Body of pancreas (tissue), 4 donors: ENCODE measurements at regions not wholly inside any gene's neighbourhood (a gene's known extent, or its start where the extent isn't known, plus 50 kb on each side); places are given as distances from the start of the nearest gene placed in this dataset. TPM values are rescaled to one million over a fixed set of nuclear protein-coding genes. Genes with fewer than 3 reads are reported as not detected.
A peak's percentile ranks its signal among the peaks of the same experiment; 100 is the strongest.

Experiments
- ATAC-seq: fragments of 150-250 bp; one replicate; pipeline ENCODE4 v1.9.1; 2016
- DNase-seq, 4 donors: peaks; one replicate each; pipeline ENCODE4 v3.0.0-alpha.2; 2019
- H3K27ac ChIP-seq, 4 donors: fragments of 200-600 bp; sonication (generic); 1 replicate in 3 of 4; 2 replicates in 1 of 4; pipeline versions ENCODE4 v1.5.1 to v1.6.1; 2016 to 2019; ENCODE audit warnings: mild to moderate bottlenecking in 1 of 4, mixed read lengths in 1 of 4, moderate library complexity in 1 of 4
- H3K27me3 ChIP-seq, 2 donors: fragments of 200-600 bp; sonication (generic); one replicate each; pipeline ENCODE4 v1.6.0; 2016; ENCODE audit warnings: mild to moderate bottlenecking in 1 of 2
- H3K36me3 ChIP-seq, 2 donors: fragments of 200-600 bp; sonication (generic); replicated peaks in 1 of 2; 2 replicates each; pipeline ENCODE4 v1.5.1; 2016; ENCODE audit warnings: low read depth in 2 of 2; ENCODE audit not compliant: insufficient read depth in 1 of 2
- H3K4me1 ChIP-seq: fragments of 200-600 bp; sonication (generic); one replicate; pipeline ENCODE4 v1.6.0; 2016
- H3K4me3 ChIP-seq, 2 donors: fragments of 200-600 bp; sonication (generic); 1 replicate in 1 of 2; 2 replicates in 1 of 2; pipeline ENCODE4 v1.5.1; 2016 to 2019
- H3K9me3 ChIP-seq, 3 donors: fragments of 200-600 bp; sonication (generic); 1 replicate in 2 of 3; 2 replicates in 1 of 3; pipeline ENCODE4 v1.5.1; 2016
- CTCF ChIP-seq, 7 experiments: fragments of 450-650 bp in 4 of 7; fragments of 200-600 bp in 3 of 7; sonication (generic) in 3 of 7; IDR thresholded peaks; one replicate each; pipeline ENCODE4 v1.5.1; 2016 to 2019; ENCODE audit warnings: antibody characterized with exemption in 7 of 7
- POLR2A ChIP-seq, 3 donors: fragments of 450-650 bp; IDR thresholded peaks; one replicate each; pipeline ENCODE4 v1.6.1; 2016; ENCODE audit warnings: antibody characterized with exemption in 3 of 3, mild to moderate bottlenecking in 2 of 3
- WGBS, 2 donors: methylation state at CpG; one replicate each; pipeline ENCODE4 v1.1.5; 2017; 5-methylcytosine and 5-hydroxymethylcytosine counted together
- intact Hi-C: fragments of 100-400 bp; cut with DNase I; formaldehyde crosslinking; loops from one replicate; pipeline ENCODE4 v1.15.1; 2023
- small RNA-seq: library from RNA; depleted of rRNA; stranded (forward); fragments of <200 nt; gene quantifications from one replicate; pipeline ENCODE3, GENCODE V24; 2016

- no peak for ATAC-seq
- Histone ChIP-seq H3K4me1 (no peaks in the 10 kb centered on the region), H3K9me3 (no peaks in the 10 kb centered on the region), H3K4me3 (no peak overlapping the region), H3K36me3 (no peaks in the 10 kb centered on the region), H3K27ac (no peak overlapping the region), H3K27me3 (no peaks in the 10 kb centered on the region)
- intact Hi-C loops = no loop called here
- 15 to 30% methylated on average over 2 of the region's 2 CpGs for WGBS, 2 donors
- TF ChIP-seq CTCF (IDR thresholded peaks at IDR 0.05) (no peak), POLR2A (IDR thresholded peaks at IDR 0.05) (no peak)
- no peak for DNase-seq
Observed at GRCh38 chrX:94961730-94962129, 1287.7 kb downstream of the FAM133A start.

DNA sequence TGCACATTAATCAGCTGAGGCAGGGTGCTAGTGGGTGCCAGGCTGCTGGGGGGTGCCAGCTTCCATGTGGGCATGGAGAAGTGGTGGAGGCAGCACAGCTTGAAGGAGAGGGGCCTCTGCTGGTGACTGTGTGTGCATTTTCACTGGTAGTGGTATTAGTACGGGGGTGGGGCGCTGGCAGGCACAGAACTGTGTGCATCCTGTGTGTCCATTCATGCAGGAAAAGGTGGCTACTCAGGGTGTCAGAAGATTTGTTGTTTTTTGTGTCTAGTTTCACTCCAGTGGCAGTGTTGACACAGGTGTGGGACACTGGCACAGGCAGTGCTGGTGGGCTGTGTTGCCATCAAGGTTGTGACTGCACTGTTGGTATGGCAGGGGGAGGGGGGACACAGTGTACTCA lies 1303.6 kb downstream of the FAM133A start:
- Histone ChIP-seq H3K27me3 (no peaks in the 10 kb centered on the region), H3K36me3 (no peaks in the 10 kb centered on the region), H3K4me1 (no peaks in the 10 kb centered on the region), H3K27ac (no peak overlapping the region), H3K4me3 (no peak overlapping the region), H3K9me3 (no peaks in the 10 kb centered on the region)
- intact Hi-C loops = no loop called here
- TF ChIP-seq POLR2A (IDR thresholded peaks at IDR 0.05) = no peak
- TF ChIP-seq CTCF (IDR thresholded peaks at IDR 0.05) = no peak
- DNase-seq (no peak), ATAC-seq (no peak)
- no CpG with 5 or more reads among the region's 2 CpGs for WGBS, 2 donors

DNA sequence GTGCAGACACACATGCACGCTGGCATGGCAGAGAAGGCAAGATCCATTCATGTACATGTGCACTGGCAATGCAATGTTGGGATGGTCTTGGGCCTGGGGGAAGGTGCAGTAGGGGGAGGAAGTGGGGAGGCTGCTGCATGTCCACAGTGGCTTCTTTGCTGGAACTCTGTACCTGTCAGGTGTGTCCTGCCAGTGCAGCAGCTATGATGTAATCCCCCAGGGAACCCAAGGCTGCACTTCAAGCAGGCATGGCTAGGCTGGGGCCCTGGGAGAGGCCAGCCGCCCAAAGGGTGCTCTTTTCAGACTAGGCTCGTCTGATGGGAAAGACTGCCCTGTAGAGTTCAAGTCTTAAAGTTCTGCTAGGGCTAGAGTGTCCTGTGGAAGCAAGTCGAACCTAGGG lies 1304.0 kb downstream of the FAM133A start:
- intact Hi-C loops = no loop called here
- Histone ChIP-seq H3K4me3 (no peak overlapping the region), H3K36me3 (no peaks in the 10 kb centered on the region), H3K4me1 (no peaks in the 10 kb centered on the region), H3K9me3 (no peaks in the 10 kb centered on the region), H3K27me3 (no peaks in the 10 kb centered on the region), H3K27ac (no peak overlapping the region)
- DNase-seq (peak in 1 of 4 donors; percentile 12), ATAC-seq (no peak)
- 80 to 85% methylated on average over 1 to 4 of the region's 4 CpGs for WGBS, 2 donors
- no peak for TF ChIP-seq POLR2A (IDR thresholded peaks at IDR 0.05)
- TF ChIP-seq CTCF (IDR thresholded peaks at IDR 0.05) = no peak

Small RNAs in the stretch of these regions (small RNA-seq; reads per million reads assigned to genes)
- not detected for gene RF00019
